Smooth muscle cell of the brain vasculature (primary cell): ENCODE measurements at regions not wholly inside any gene's neighbourhood (a gene's known extent, or its start where the extent isn't known, plus 50 kb on each side); places are given as distances from the start of the nearest gene placed in this dataset.

ENCODE experiments used
- DNase-seq: peaks from one replicate; pipeline ENCODE4 v3.0.0-alpha.2; 2012; ENCODE audit warnings: low read depth, low spot score

DNA sequence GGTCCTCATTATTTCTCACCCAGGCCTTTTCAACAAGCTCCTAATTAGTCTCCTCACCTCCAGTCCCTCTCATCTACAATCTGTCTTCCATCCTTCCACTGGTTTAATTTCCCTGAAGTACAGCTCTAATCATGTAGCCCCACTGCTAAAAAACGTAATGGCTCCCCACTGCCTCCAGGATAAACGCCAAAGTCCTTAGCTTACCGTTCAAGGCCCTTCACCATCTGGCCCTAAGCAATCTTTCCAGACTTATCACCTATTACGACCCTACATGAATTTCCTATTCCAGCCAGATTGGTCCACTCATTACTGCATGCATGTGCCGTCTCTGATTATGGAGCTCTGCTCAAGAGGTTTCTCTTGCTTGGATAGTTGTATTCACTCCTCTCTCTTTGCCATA is 83.1 kb upstream of the DAB1 start:
- no peak for DNase-seq

DNA sequence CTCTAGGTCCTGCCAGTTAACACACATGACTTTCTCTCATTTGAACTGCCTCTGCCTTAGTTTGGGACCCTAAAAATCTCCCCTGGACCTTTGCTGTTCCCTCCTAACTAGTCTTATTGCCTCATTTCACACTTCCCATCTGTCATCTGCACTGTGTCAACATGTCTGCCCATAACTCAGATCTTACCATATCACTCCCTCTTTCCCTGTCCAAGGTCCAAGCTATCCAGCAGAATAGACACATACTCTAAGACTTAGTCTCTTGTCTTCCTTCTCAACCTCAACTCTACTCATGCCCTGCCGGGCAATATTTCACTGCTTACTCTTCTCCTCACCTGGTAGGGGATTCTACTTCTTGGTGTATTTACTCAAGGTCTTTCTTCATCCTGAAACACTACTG is 79.5 kb upstream of the DAB1 start:
- DNase-seq = no peak

DNA sequence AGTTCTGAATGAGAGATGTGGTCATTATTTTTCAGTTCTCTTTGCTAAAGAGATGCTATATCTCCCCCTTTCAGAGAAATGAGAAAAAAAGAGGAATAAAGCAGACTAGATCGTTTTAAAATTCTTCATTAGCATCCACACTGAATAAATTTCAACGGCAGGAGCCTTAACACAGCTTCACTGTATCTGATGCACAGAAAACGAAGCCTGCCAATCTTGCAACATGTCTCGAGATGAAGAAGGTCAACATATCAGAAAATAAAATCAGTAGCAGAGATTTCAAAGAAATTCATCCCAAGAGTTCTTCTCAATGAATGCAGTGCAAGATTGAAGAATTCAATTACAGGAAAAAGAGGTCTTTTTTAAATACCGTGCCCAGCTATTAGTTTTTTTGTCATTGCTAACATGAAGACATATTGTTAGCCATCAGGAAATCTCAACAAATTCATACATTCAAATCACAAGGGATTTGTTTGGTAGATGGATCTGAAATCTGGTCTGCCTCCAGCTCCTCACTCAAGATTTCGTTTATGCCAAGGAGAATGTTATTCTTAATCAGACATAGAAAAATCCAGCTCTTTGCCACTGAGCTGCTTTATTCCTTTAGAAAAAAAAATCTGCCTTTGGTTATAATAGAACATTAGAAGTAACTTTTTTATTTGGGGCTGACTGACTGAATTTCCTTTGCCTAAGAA is 76.4 kb upstream of the DAB1 start:
- DNase-seq = no peak

DNA sequence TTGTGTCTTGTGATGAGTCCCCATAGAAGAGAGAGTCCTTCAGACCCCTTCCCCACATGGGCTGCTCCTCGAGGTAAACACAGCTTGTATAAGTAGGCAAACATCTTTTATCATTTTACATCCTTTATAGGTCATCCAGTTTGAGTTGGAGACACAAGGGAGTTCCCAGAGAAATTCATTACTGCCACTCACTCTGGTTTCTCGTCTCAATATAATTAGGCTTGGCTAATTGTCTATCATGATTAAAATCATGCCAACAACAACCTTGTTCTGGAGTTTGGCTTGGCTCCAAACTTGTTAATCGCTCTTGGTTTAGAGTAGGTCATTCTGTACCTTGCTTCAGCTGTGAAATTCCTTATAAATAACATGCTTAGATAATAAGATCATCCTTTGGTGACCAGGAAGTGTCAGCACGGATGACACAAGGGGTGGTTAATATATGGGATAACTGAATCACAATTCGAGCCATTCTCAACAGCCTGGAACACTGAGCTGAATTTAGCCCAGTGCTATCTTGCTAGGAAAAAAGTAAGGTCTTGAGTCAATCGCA is 70.7 kb upstream of the DAB1 start:
- no peak for DNase-seq

DNA sequence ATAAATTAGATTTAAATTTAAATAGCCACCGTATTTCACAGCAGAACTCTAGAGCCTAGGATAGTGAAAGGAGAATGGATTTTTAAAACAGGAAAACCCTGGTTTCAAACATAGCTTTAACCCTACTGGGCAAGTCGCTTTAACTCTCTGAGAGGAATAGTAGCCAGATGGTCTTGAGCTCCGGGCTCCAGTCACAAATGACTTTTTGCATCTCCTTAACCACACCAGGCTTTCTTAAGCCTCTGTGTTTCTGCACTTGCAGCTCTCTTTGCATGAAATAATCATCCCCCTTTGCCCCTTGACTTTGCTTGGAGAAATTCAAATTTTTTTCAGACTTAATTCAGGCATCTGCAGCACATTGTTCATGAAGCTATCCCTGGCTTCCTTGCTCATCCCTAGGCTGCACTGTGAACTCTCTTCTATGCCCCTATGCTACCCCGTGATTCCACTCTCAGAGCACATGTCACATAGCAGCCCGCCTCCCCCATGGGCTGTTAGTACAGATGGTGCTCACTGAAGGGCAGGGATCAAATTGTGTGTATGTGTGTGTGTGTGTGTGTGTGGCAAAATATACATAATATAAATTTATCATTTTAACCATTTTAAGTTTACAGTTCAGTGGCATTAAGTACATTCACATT is 68.8 kb upstream of the DAB1 start:
- no peak for DNase-seq

DNA sequence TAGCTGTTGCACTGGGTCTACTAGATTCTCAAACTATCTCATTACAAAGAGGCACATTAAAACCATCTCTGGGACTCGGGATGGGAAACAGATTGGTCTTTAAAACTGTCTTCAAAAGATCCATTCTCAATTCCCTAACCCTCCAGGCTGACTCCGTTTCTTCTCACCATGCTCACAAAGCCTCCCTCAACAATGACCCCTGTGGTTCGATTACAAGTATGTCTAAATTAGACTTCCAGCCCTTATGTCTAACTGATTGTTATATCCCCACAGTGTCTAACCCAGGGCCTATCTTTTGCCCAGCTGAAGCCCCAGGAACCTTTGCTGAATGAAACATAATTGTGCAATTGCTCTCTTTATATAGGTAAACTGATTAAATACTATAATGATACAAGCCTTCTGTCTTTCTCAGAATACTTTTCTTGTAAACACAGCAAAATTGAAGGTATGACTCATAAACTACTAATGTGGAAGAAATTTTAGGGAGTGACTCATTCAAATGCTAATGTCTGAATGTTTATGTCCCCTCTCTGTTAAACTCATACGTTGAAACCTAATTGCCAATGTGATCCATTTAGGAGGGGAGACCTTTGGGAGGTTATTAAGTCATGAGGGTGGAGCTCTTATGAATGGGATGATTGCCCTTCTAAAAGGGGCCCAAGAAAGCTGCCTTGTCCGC is 65.6 kb upstream of the DAB1 start:
- no peak for DNase-seq

DNA sequence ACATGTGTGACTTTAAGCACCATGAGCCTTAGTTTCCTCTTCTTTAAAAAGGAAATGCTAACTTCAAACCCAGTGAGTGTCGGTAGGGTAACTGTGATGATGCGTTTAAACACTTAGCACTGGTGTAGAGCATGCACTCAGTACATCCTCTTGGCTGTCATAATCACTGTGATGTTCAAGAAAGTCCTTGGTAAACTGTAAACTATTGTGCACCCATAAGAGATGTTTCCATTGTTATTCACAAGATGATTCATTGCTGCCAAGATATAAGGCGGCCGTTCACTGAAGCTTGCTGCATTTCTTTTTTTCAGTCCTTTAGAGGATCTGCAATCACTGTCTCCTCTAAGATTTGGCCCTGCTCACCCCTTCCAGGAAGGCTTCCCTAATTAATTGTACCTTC is 61.8 kb upstream of the DAB1 start:
- DNase-seq = no peak

DNA sequence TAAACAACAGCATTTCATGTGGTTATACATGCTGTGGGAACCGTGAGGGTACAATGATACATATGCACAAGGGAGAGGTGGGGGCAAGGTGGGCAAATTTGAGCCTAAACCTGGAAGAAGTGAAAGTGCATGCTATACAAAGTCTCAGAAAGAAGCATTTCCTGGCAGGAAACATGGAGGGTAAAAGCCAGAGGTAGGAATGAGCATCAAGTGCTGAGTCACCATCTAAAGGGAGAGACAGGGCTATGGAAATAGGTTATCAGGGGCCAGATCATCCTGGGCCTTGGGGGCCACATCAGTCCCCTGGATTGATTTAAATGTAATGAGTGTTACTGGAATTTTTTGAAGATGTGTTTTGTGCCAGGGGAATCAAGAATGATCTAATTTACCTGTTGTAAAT is 60.1 kb upstream of the DAB1 start:
- DNase-seq = no peak

DNA sequence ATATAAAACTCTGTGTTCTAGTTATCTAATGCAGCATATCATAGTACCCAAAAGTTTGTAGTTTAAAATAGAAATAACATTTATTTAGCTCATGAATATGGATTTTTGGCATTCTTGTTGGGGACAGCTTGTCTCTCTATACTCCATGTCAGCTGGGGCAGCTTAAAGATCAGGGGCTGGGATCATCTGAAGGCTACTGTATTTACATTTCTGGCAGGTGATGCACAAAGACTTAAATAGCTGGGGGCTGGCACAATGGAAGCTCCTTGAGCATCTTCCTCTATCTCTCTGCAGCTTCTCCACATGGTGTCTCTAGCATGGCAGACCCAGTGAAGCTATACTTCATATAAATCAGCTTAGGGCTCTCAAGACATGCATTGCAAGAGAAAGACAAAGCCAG is 55.6 kb upstream of the DAB1 start:
- DNase-seq = no peak

DNA sequence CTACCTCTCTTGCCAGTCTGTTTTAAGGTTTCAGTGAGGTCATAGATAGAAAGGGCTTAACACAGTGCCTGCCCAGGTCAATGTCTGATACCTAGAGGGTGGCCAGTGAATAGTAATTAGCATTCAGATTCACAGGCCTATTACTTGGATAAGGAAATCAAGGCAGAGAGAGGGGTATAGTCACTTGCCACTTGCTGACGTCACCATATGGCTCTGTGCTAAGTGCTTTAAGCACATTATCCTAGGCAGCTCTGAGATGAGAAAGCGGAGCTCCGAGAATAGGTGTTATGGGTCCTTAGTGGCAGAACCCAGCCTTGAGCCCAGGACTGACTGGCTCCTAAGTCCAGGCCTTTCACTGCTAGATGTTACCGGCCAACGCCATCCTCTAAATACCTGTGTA is 51.5 kb upstream of the DAB1 start:
- DNase-seq = no peak

DNA sequence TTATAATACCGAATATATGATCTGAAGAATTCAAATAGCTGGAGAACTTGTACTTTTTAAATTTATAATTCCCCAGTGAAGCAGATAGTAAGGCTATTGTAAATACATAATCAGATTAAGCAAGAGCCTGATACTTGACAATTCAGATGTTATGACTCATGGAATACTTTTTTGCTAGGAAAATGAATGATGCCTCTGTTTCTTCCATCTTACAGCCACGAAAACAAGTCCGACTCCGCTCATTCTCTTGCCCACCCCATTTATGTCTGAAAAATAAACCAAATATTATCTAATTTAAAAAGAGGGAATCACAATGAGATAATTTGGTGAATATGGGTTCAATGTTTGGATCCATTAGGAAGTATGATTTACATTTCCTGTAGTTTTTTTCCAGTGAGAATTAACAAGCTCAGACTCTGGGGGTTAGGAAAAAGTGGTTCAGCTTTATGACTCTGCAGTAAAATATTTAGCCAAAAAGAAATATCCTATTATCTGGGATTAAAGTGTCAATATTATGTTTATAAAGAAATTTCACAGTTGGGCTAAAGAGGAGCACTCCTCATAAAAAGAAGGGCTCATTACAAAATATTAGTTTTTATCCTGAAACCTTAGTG is 50.4 kb upstream of the DAB1 start:
- no peak for DNase-seq
